ENCODE measurements at regions not wholly inside any gene's neighbourhood (a gene's known extent, or its start where the extent isn't known, plus 50 kb on each side); places are given as distances from the start of the nearest gene placed in this dataset.

DNA sequence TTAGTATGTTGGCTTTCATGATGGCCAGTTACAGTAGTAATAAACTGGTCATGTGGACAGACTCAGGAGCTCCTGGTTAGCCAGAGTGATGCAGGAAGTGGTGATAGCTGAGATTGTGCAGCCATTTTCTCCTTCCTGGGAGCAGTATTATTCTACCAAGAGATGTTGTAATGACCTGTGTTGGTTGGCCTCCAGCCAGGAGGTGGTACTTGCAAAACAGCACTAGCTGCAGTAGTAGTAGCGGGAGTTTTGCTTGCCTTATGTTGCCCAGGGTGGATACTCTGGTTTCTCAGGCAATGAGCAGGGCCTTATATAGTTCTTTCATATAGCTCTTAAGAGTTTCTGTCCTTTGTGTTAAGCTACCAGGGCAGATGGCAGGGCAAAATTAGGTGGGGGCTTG lies 998.8 kb downstream of the GLUD2 start:
- Histone ChIP-seq H3K9ac (ENCODE audit: low read depth, low read length) (no peak overlapping the region), H3K4me1 (ENCODE audit: control insufficient read depth, insufficient read depth, low read length) (no peaks in the 10 kb centered on the region), H3K27me3 (ENCODE audit: control insufficient read depth, insufficient read depth, low read length) (no peaks in the 10 kb centered on the region), H3K9me3 (ENCODE audit: control insufficient read depth, insufficient read depth, low read length) (no peaks in the 10 kb centered on the region), H3K4me3 (ENCODE audit: low read depth, low read length) (no peak overlapping the region), H3K36me3 (ENCODE audit: control insufficient read depth, insufficient read depth, low read length) (no peaks in the 10 kb centered on the region)

DNA sequence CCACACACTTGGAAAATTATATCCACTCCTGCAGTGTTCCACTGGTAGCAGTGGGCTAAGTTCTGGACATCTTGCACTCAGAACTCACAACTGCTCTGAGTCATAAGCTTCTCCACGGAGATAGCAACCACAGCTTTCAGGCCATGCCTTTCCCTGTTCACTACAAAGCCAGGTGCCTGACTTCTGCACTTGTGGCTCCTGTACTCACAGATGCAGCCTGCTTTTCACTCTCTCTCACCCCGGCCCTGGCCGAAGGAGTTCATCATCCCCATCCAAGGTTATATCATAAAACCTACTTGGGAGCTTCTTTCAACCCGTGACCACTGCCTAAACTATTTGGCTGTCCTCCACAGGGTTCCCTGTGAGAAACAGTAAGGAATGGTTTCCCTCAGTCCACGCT lies 999.4 kb downstream of the GLUD2 start:
- H3K4me3 ChIP-seq (ENCODE audit: low read depth, low read length), result no peak overlapping the region
- no peaks in the 10 kb centered on the region for H3K4me1 ChIP-seq (ENCODE audit: control insufficient read depth, insufficient read depth, low read length)
- no peaks in the 10 kb centered on the region for H3K27me3 ChIP-seq (ENCODE audit: control insufficient read depth, insufficient read depth, low read length)

DNA sequence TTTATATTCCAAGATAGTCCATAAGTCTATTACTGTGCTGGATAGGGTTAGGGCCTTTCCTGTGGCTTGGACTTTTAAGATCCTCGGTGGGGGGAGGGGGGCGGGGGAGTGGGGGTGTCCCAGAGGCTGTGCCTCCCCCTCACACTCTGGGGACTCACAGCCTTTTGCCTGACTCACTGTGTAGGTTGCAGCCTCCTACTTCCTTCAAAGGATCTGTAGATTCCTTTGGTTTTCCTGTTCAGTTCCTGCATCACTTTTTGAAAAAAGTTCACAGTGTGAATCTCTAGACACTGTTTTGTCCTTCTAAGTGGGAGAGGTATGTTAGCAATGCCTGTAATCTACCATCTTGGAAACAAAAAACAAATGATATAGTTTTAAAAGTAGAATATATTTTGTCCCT lies 999.9 kb downstream of the GLUD2 start:
- Histone ChIP-seq H3K27me3 (ENCODE audit: control insufficient read depth, insufficient read depth, low read length) (no peaks in the 10 kb centered on the region), H3K4me3 (ENCODE audit: low read depth, low read length) (no peak overlapping the region), H3K4me1 (ENCODE audit: control insufficient read depth, insufficient read depth, low read length) (no peaks in the 10 kb centered on the region)

More for the DNA sequence above, 999.4 kb downstream of the GLUD2 start:
- no peaks in the 10 kb centered on the region for H3K9me3 ChIP-seq (ENCODE audit: control insufficient read depth, insufficient read depth, low read length)
- H3K36me3 ChIP-seq (ENCODE audit: control insufficient read depth, insufficient read depth, low read length), result no peaks in the 10 kb centered on the region
- H3K9ac ChIP-seq (ENCODE audit: low read depth, low read length), result no peak overlapping the region

DNA sequence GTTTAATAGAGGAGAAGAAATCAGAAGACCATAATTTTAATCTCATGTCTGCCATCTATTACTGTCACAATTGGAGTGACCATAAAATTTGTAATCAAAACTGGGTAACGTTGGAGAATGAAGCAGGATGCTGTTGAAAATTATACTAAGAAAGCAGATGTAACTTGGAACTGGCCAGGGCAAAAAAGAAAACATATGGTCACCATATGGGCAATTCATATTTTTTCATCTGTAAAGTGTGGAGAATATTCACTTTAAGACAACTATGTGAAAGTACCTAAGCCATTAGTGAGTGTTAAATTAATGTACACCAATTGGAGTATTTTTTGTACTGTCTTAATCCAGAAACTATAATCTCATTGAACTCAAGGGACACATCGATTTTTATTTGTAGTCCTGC lies 1008.0 kb downstream of the GLUD2 start:
- Histone ChIP-seq H3K27me3 (ENCODE audit: control insufficient read depth, insufficient read depth, low read length) (no peaks in the 10 kb centered on the region), H3K9me3 (ENCODE audit: control insufficient read depth, insufficient read depth, low read length) (no peaks in the 10 kb centered on the region)

More for the DNA sequence above, 999.9 kb downstream of the GLUD2 start:
- H3K9me3 ChIP-seq (ENCODE audit: control insufficient read depth, insufficient read depth, low read length), result no peaks in the 10 kb centered on the region
- H3K36me3 ChIP-seq (ENCODE audit: control insufficient read depth, insufficient read depth, low read length), result no peaks in the 10 kb centered on the region
- H3K9ac ChIP-seq (ENCODE audit: low read depth, low read length), result no peak overlapping the region

DNA sequence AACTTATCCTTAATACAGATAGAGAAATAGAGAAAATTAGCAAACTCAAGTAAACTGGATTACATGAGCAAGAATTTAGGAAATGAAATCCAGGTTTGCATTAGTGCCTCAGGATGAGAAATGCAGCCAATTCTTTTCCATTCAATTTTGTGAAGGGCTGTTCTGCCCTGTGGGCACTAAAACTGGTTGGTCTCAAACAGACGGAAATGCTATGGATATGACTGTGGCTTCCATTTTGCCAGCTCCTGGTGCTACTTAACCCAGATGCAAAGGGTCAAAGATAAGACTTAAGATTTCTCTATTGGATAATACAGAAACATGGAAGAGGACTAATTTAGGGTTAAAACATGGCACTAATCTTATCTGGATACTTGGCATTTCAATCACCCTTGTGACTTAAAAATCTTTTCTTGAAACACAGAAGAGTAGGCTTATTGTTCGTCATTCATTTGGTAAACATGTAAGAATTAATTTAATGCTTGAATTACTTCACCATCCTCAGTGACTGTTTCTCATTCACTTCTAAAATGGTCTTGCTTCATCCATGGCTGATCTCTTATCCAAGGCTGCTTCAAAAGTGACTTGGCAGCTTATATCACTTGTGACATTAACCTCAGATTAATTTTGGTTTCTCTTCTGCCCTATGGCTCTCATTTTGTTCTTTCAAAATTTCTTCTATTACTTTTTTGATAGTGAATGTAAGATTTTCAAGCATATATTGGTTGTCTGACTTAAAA lies 1008.7 kb downstream of the GLUD2 start:
- no peaks in the 10 kb centered on the region for H3K36me3 ChIP-seq (ENCODE audit: control insufficient read depth, insufficient read depth, low read length)
- no peak overlapping the region for H3K4me3 ChIP-seq (ENCODE audit: low read depth, low read length)
- no peaks in the 10 kb centered on the region for H3K4me1 ChIP-seq (ENCODE audit: control insufficient read depth, insufficient read depth, low read length)
- no peaks in the 10 kb centered on the region for H3K27me3 ChIP-seq (ENCODE audit: control insufficient read depth, insufficient read depth, low read length)
- H3K9me3 ChIP-seq (ENCODE audit: control insufficient read depth, insufficient read depth, low read length), result no peaks in the 10 kb centered on the region
- H3K9ac ChIP-seq (ENCODE audit: low read depth, low read length), result no peak overlapping the region

More for the DNA sequence above, 1008.0 kb downstream of the GLUD2 start:
- Histone ChIP-seq H3K9ac (ENCODE audit: low read depth, low read length) (no peak overlapping the region), H3K4me3 (ENCODE audit: low read depth, low read length) (no peak overlapping the region), H3K4me1 (ENCODE audit: control insufficient read depth, insufficient read depth, low read length) (no peaks in the 10 kb centered on the region), H3K36me3 (ENCODE audit: control insufficient read depth, insufficient read depth, low read length) (no peaks in the 10 kb centered on the region)

DNA sequence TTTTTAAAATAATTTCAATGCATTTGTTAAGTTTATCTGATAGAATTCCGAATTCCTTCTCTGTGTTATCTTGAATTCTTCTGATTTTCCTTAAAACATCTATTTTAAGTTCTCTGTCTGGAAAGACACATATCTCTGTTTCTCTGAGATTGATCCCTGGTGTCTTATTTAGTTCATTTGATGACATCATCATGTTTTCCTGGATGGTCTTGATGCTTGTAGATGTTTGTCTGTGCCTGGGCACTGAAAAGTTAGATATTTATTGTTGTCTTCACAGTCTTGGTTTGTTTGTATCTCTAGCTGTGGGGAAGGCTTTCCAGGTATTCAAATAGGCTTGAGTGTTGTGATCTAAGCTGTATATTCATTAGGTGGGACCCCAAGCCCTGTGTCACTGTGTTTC lies 1028.8 kb downstream of the GLUD2 start:
- H3K9me3 ChIP-seq (ENCODE audit: control insufficient read depth, insufficient read depth, low read length), result no peaks in the 10 kb centered on the region
- H3K4me3 ChIP-seq (ENCODE audit: low read depth, low read length), result no peak overlapping the region
- H3K9ac ChIP-seq (ENCODE audit: low read depth, low read length), result no peak overlapping the region
- H3K27me3 ChIP-seq (ENCODE audit: control insufficient read depth, insufficient read depth, low read length), result no peaks in the 10 kb centered on the region
- no peaks in the 10 kb centered on the region for H3K4me1 ChIP-seq (ENCODE audit: control insufficient read depth, insufficient read depth, low read length)
- no peaks in the 10 kb centered on the region for H3K36me3 ChIP-seq (ENCODE audit: control insufficient read depth, insufficient read depth, low read length)

DNA sequence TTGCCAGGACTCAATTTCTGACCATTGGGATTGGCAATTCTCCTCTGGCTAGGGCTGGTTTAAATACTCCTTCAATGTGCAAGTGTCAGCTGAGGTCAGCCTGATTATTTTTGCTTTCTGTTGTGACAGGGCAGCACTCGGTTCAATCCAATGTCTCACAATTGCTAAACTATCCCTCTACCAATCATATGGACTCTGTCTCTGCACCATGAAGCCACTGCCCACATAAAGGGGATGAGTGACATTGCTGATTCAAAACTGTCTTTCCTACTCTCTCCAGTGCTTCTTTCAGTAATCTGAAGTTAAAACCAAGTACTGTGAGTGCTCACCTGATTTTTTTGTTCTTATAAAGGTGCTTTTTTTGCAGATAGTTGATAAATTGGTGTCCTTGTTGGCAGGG lies 1030.7 kb downstream of the GLUD2 start:
- no peak overlapping the region for H3K9ac ChIP-seq (ENCODE audit: low read depth, low read length)
- H3K36me3 ChIP-seq (ENCODE audit: control insufficient read depth, insufficient read depth, low read length), result no peaks in the 10 kb centered on the region
- no peaks in the 10 kb centered on the region for H3K27me3 ChIP-seq (ENCODE audit: control insufficient read depth, insufficient read depth, low read length)
- H3K4me1 ChIP-seq (ENCODE audit: control insufficient read depth, insufficient read depth, low read length), result no peaks in the 10 kb centered on the region
- H3K4me3 ChIP-seq (ENCODE audit: low read depth, low read length), result no peak overlapping the region
- H3K9me3 ChIP-seq (ENCODE audit: control insufficient read depth, insufficient read depth, low read length), result no peaks in the 10 kb centered on the region

DNA sequence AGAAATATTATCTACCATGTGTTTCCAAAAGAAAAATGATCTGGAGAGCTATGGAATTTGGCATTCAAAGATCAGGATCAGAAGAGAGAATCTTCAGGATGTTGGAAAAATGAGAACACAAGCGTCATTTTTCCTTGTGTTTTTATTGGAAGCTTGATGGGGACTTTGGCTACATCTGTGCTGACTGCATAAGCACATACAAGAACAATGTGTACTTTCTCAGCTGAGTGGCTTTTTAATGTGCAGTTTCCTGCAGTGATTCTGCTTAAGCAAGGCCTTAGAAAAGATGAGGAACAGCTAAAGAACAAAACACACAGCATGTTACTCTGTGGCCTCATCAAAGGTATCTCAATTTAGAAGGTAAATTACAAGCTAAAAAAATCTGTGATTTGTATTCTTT lies 1039.9 kb downstream of the GLUD2 start:
- Histone ChIP-seq H3K4me1 (ENCODE audit: control insufficient read depth, insufficient read depth, low read length) (no peaks in the 10 kb centered on the region), H3K27me3 (ENCODE audit: control insufficient read depth, insufficient read depth, low read length) (no peaks in the 10 kb centered on the region), H3K9ac (ENCODE audit: low read depth, low read length) (no peak overlapping the region), H3K36me3 (ENCODE audit: control insufficient read depth, insufficient read depth, low read length) (no peaks in the 10 kb centered on the region), H3K9me3 (ENCODE audit: control insufficient read depth, insufficient read depth, low read length) (no peaks in the 10 kb centered on the region), H3K4me3 (ENCODE audit: low read depth, low read length) (no peak overlapping the region)

DNA sequence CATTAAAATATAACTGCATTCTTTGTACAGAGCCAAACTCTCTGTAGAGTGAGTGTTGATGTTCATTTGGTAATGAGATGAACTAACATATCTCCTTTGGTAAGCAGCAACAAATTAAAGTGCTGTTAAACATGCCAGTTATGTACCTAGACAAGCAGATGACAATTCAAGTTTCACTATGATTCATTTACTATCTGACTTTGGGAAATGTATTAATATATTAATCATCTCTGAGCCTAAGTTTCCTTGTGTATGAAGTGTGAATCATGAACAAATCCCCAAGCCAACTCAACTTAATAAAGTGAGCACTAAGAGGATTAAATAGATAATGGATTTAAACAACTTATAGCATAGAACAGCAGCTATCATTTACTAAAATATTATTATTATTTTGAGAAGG lies 1044.2 kb downstream of the GLUD2 start:
- Histone ChIP-seq H3K9me3 (ENCODE audit: control insufficient read depth, insufficient read depth, low read length) (no peaks in the 10 kb centered on the region), H3K27me3 (ENCODE audit: control insufficient read depth, insufficient read depth, low read length) (no peaks in the 10 kb centered on the region), H3K36me3 (ENCODE audit: control insufficient read depth, insufficient read depth, low read length) (no peaks in the 10 kb centered on the region), H3K9ac (ENCODE audit: low read depth, low read length) (no peak overlapping the region), H3K4me3 (ENCODE audit: low read depth, low read length) (no peak overlapping the region), H3K4me1 (ENCODE audit: control insufficient read depth, insufficient read depth, low read length) (no peaks in the 10 kb centered on the region)

DNA sequence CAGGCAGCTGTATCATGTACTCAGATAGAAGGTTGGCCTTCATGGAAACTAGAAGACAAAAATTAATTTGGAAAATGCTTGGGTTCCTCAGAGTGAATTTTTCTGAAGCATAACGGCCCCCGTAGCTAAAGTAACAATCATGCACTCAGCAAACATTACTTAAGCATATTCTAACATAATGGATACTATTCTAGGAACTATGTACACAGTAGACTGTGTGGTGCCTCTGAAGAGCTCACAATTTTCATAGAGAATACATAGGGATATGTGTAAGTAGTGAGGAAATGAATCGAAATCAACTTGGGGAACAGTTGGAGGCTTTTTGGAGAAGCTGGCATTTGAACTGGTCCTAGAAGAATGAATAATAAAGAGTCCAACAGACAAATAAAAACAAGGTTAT lies 1045.0 kb downstream of the GLUD2 start:
- H3K9ac ChIP-seq (ENCODE audit: low read depth, low read length), result no peak overlapping the region
- H3K27me3 ChIP-seq (ENCODE audit: control insufficient read depth, insufficient read depth, low read length), result no peaks in the 10 kb centered on the region
- H3K9me3 ChIP-seq (ENCODE audit: control insufficient read depth, insufficient read depth, low read length), result peaks cover 6% of the 10 kb centered on the region
- no peaks in the 10 kb centered on the region for H3K36me3 ChIP-seq (ENCODE audit: control insufficient read depth, insufficient read depth, low read length)
- no peak overlapping the region for H3K4me3 ChIP-seq (ENCODE audit: low read depth, low read length)
- H3K4me1 ChIP-seq (ENCODE audit: control insufficient read depth, insufficient read depth, low read length), result no peaks in the 10 kb centered on the region

DNA sequence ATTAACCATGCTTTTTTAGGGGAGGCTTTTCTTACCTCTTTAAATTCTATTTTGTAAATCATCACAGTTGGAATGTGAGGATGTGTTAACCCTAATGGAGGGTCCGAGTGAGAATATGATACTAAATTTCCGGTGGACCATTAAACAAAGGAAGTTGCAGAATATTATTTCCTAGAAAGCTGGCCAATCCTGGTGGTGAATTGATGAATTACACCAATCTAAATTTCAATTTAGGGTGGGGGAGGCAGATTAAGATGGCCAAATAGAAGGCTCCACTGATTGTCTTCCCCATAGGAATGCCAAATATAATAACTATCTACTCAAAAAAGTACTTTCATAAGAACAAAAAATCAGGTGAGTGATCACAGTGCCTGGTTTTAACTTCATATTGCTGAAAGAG lies 1045.6 kb downstream of the GLUD2 start:
- Histone ChIP-seq H3K9me3 (ENCODE audit: control insufficient read depth, insufficient read depth, low read length) (peaks cover 11% of the 10 kb centered on the region), H3K27me3 (ENCODE audit: control insufficient read depth, insufficient read depth, low read length) (no peaks in the 10 kb centered on the region), H3K4me1 (ENCODE audit: control insufficient read depth, insufficient read depth, low read length) (no peaks in the 10 kb centered on the region), H3K4me3 (ENCODE audit: low read depth, low read length) (no peak overlapping the region), H3K9ac (ENCODE audit: low read depth, low read length) (no peak overlapping the region), H3K36me3 (ENCODE audit: control insufficient read depth, insufficient read depth, low read length) (no peaks in the 10 kb centered on the region)

DNA sequence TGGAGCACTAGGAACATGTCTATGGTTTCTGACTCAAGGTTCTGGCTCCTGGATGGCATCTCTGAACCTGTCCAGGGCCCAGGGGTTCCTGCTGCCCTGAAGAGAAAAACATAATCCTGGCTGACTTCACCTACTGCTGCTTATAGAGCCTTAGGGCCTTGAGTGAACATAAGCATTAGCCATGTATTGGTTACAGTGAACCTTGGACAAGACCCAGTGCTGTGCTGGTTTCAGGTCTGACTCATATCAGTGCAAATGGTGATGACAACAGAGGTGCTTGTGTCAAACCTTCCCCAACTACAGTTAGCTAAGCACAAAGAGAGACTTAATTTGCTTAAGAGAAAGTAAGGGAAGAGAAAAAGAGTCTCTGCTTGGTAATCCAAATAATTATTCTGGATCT lies 1047.2 kb downstream of the GLUD2 start:
- H3K4me1 ChIP-seq (ENCODE audit: control insufficient read depth, insufficient read depth, low read length), result no peaks in the 10 kb centered on the region
- no peak overlapping the region for H3K9ac ChIP-seq (ENCODE audit: low read depth, low read length)

More for the DNA sequence above, 1047.2 kb downstream of the GLUD2 start:
- Histone ChIP-seq H3K9me3 (ENCODE audit: control insufficient read depth, insufficient read depth, low read length) (peaks cover 11% of the 10 kb centered on the region), H3K27me3 (ENCODE audit: control insufficient read depth, insufficient read depth, low read length) (no peaks in the 10 kb centered on the region), H3K36me3 (ENCODE audit: control insufficient read depth, insufficient read depth, low read length) (no peaks in the 10 kb centered on the region), H3K4me3 (ENCODE audit: low read depth, low read length) (no peak overlapping the region)
